ENCODE measurements at regions not wholly inside any gene's neighbourhood (a gene's known extent, or its start where the extent isn't known, plus 50 kb on each side); places are given as distances from the start of the nearest gene placed in this dataset.

- H3K4me1 ChIP-seq, result no peaks in the 10 kb centered on the region
- H3K27ac ChIP-seq (replicated peaks in 1 of 4), result no peak overlapping the region
- 65% methylated on average over 5 of the region's 5 CpGs for WGBS
- DNase-seq (ENCODE audit: extremely low spot score), result no peak
- H3K36me3 ChIP-seq, result no peaks in the 10 kb centered on the region
- H3K4me3 ChIP-seq, result no peak overlapping the region
- H3K9me3 ChIP-seq, result no peaks in the 10 kb centered on the region
- intact Hi-C loops (cut with DNase I), result no loop called here
- TF ChIP-seq POLR2AphosphoS5 (IDR thresholded peaks at IDR 0.05) (no peak), CTCF (IDR thresholded peaks at IDR 0.05) (no peak), EP300 (IDR thresholded peaks at IDR 0.05) (no peak), POLR2A (IDR thresholded peaks at IDR 0.05; ENCODE audit: low read depth) (no peak)
- H3K27me3 ChIP-seq, result no peaks in the 10 kb centered on the region
Observed at GRCh38 chr18:73660931-73661856, 486.4 kb downstream of the FBXO15 start.

- intact Hi-C loops (cut with DNase I), result no loop called here
- no peaks in the 10 kb centered on the region for H3K27me3 ChIP-seq
- TF ChIP-seq CTCF (IDR thresholded peaks at IDR 0.05), result no peak
- no peak for TF ChIP-seq POLR2A (IDR thresholded peaks at IDR 0.05; ENCODE audit: low read depth)
- no peak for TF ChIP-seq EP300 (IDR thresholded peaks at IDR 0.05)
- no peak for TF ChIP-seq POLR2AphosphoS5 (IDR thresholded peaks at IDR 0.05)
- H3K27ac ChIP-seq (replicated peaks in 1 of 4), result no peak overlapping the region
- no peak for DNase-seq (ENCODE audit: extremely low spot score)
- H3K36me3 ChIP-seq, result no peaks in the 10 kb centered on the region
- no peak overlapping the region for H3K4me3 ChIP-seq
- no peaks in the 10 kb centered on the region for H3K9me3 ChIP-seq
- H3K4me1 ChIP-seq, result no peaks in the 10 kb centered on the region
Observed at GRCh38 chr18:73656691-73657090, 490.9 kb downstream of the FBXO15 start.

GRCh38 chr18:73653827-73654226, 493.8 kb downstream of the FBXO15 start:
- Histone ChIP-seq H3K9me3 (no peaks in the 10 kb centered on the region), H3K36me3 (no peaks in the 10 kb centered on the region), H3K4me3 (no peak overlapping the region), H3K4me1 (no peaks in the 10 kb centered on the region), H3K27ac (replicated peaks in 1 of 4) (no peak overlapping the region), H3K27me3 (no peaks in the 10 kb centered on the region)
- TF ChIP-seq EP300 (IDR thresholded peaks at IDR 0.05) (no peak), POLR2AphosphoS5 (IDR thresholded peaks at IDR 0.05) (no peak), CTCF (IDR thresholded peaks at IDR 0.05) (no peak), POLR2A (IDR thresholded peaks at IDR 0.05; ENCODE audit: low read depth) (no peak)
- DNase-seq (ENCODE audit: extremely low spot score), result no peak
- WGBS, result 75% methylated on average over 4 of the region's 4 CpGs
- intact Hi-C loops (cut with DNase I), result no loop called here

- WGBS, result 90% methylated on average over 3 of the region's 3 CpGs
- H3K27me3 ChIP-seq, result no peaks in the 10 kb centered on the region
- no peaks in the 10 kb centered on the region for H3K9me3 ChIP-seq
- no peaks in the 10 kb centered on the region for H3K4me1 ChIP-seq
- no peak overlapping the region for H3K27ac ChIP-seq (replicated peaks in 1 of 4)
- intact Hi-C loops (cut with DNase I), result no loop called here
- DNase-seq (ENCODE audit: extremely low spot score), result no peak
- H3K4me3 ChIP-seq, result no peak overlapping the region
- TF ChIP-seq EP300 (IDR thresholded peaks at IDR 0.05), result no peak
- no peak for TF ChIP-seq POLR2A (IDR thresholded peaks at IDR 0.05; ENCODE audit: low read depth)
- no peaks in the 10 kb centered on the region for H3K36me3 ChIP-seq
Observed at GRCh38 chr18:73653251-73653650, 494.4 kb downstream of the FBXO15 start.

- intact Hi-C loops (cut with DNase I), result no loop called here
- Histone ChIP-seq H3K27ac (replicated peaks in 1 of 4) (no peak overlapping the region), H3K4me1 (no peaks in the 10 kb centered on the region), H3K27me3 (no peaks in the 10 kb centered on the region), H3K36me3 (no peaks in the 10 kb centered on the region), H3K4me3 (no peak overlapping the region), H3K9me3 (no peaks in the 10 kb centered on the region)
- TF ChIP-seq POLR2AphosphoS5 (IDR thresholded peaks at IDR 0.05), result no peak
- TF ChIP-seq CTCF (IDR thresholded peaks at IDR 0.05), result no peak
- TF ChIP-seq POLR2A (IDR thresholded peaks at IDR 0.05; ENCODE audit: low read depth), result no peak
- no peak for TF ChIP-seq EP300 (IDR thresholded peaks at IDR 0.05)
- no peak for DNase-seq (ENCODE audit: extremely low spot score)
- 70% methylated on average over 5 of the region's 5 CpGs for WGBS
Observed at GRCh38 chr18:73647391-73647790, 500.2 kb downstream of the FBXO15 start.
